ENCODE measurements at regions not wholly inside any gene's neighbourhood (a gene's known extent, or its start where the extent isn't known, plus 50 kb on each side); places are given as distances from the start of the nearest gene placed in this dataset.

DNA sequence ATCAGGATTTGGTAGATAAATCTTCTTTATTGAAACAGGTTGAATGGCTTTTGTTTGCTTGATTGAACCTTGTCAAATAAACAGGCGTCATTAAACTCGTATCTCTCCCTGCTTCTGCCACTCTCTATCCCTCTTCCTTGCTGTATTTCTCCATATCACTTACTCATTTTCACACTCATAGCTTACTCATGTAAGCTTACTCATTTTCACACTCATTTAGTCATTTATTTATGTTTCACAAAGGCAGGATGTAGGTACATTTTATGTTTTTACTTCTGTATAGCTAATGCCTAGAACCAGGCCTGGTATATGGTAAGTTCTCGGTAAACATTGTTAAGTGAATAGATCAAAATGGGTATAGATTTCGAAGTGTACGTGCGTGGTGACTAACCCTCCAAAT lies 450.0 kb downstream of the PMP22 start:
- H3K4me3 ChIP-seq (ENCODE audit: low read depth, low read length), result no peak overlapping the region
- no peaks in the 10 kb centered on the region for H3K4me1 ChIP-seq
- ChIA-PET CTCF (no interaction called here), POLR2A (no interaction called here)
- H3K9me3 ChIP-seq, result no peaks in the 10 kb centered on the region
- H3K9me3 Mint-ChIP-seq (ENCODE audit: unreplicated experiment), result peaks cover 6% of the 10 kb centered on the region
- no peak overlapping the region for H3K27ac Mint-ChIP-seq (ENCODE audit: unreplicated experiment)
- H3K4me1 Mint-ChIP-seq (ENCODE audit: low read depth, unreplicated experiment), result no peaks in the 10 kb centered on the region
- intact Hi-C loops (cut with micrococcal nuclease; ENCODE audit: unreplicated experiment), result no loop called here
- H3K27me3 ChIP-seq (replicated peaks; ENCODE audit: control insufficient read depth, insufficient read depth, low read length), result no peaks in the 10 kb centered on the region
- DNase-seq, result no peak
- H3K36me3 Mint-ChIP-seq (ENCODE audit: insufficient read depth, unreplicated experiment), result no peaks in the 10 kb centered on the region
- no TSS peak for BruUV-seq (replicated peaks)
- TF ChIP-seq, protein P1, sequence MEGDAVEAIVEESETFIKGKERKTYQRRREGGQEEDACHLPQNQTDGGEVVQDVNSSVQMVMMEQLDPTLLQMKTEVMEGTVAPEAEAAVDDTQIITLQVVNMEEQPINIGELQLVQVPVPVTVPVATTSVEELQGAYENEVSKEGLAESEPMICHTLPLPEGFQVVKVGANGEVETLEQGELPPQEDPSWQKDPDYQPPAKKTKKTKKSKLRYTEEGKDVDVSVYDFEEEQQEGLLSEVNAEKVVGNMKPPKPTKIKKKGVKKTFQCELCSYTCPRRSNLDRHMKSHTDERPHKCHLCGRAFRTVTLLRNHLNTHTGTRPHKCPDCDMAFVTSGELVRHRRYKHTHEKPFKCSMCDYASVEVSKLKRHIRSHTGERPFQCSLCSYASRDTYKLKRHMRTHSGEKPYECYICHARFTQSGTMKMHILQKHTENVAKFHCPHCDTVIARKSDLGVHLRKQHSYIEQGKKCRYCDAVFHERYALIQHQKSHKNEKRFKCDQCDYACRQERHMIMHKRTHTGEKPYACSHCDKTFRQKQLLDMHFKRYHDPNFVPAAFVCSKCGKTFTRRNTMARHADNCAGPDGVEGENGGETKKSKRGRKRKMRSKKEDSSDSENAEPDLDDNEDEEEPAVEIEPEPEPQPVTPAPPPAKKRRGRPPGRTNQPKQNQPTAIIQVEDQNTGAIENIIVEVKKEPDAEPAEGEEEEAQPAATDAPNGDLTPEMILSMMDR (IDR thresholded peaks at IDR 0.05; ENCODE audit: insufficient read depth in 1 of 2, low read depth in 1 of 2, low read length in 1 of 2, severe bottlenecking in 1 of 2, unreplicated experiment in 1 of 2), result no peak
- H3K27me3 Mint-ChIP-seq (ENCODE audit: insufficient read depth, unreplicated experiment), result no peaks in the 10 kb centered on the region
- H3K4me3 Mint-ChIP-seq (ENCODE audit: unreplicated experiment), result no peak overlapping the region
- H3K36me3 ChIP-seq (ENCODE audit: control insufficient read depth, insufficient read depth, low read length), result no peaks in the 10 kb centered on the region

DNA sequence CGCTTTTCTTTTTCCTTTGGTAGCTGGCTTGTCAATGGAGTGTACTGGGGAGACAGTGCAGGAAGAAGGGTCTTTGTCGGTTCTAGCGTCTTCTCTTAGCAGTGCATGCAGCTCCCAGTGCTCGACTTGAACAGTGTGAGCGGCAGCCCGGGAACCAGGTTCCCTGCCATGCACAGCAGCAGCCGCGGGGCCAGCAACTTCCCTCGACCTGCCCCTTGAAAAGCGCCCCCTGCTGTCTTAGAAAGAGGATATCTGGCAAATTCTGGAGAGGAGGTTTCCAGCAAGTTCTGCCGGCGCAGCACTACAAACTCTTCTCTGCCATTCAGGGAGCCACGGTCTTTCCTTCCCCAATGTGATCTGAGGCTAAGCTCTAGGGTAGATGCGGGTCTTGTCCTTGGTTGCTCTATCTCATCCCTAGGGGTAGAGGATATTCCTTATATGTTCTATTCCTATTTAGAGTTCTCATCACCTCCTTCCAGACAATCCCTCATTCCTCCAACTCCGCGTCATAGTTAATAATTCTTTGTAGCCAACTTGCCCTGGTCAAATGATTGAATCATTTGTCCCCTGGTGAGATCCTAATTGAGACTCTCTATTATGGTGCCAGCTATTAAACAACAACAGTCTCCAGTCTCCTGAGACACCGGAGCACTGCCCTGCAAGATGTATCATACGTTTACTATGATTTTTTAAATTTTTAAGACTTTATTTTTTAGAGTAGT lies 451.3 kb downstream of the PMP22 start:
- Histone ChIP-seq H3K27me3 (replicated peaks; ENCODE audit: control insufficient read depth, insufficient read depth, low read length) (no peaks in the 10 kb centered on the region), H3K36me3 (ENCODE audit: control insufficient read depth, insufficient read depth, low read length) (no peaks in the 10 kb centered on the region), H3K9me3 (no peaks in the 10 kb centered on the region), H3K4me1 (no peaks in the 10 kb centered on the region), H3K4me3 (ENCODE audit: low read depth, low read length) (no peak overlapping the region)
- Mint-ChIP-seq H3K4me1 (ENCODE audit: low read depth, unreplicated experiment) (no peaks in the 10 kb centered on the region), H3K27me3 (ENCODE audit: insufficient read depth, unreplicated experiment) (no peaks in the 10 kb centered on the region), H3K36me3 (ENCODE audit: insufficient read depth, unreplicated experiment) (no peaks in the 10 kb centered on the region), H3K9me3 (ENCODE audit: unreplicated experiment) (peaks cover 6% of the 10 kb centered on the region), H3K4me3 (ENCODE audit: unreplicated experiment) (no peak overlapping the region), H3K27ac (ENCODE audit: unreplicated experiment) (no peak overlapping the region)
- no TSS peak for BruUV-seq (replicated peaks)
- ChIA-PET CTCF (no interaction called here), POLR2A (no interaction called here)
- TF ChIP-seq, protein P1 (IDR thresholded peaks at IDR 0.05; ENCODE audit: insufficient read depth in 1 of 2, low read depth in 1 of 2, low read length in 1 of 2, severe bottlenecking in 1 of 2, unreplicated experiment in 1 of 2), result peak in 1 of 2 experiments; percentile 19
- intact Hi-C loops (cut with micrococcal nuclease; ENCODE audit: unreplicated experiment), result no loop called here
- DNase-seq, result peak in 1 of 2 experiments; percentile 7

DNA sequence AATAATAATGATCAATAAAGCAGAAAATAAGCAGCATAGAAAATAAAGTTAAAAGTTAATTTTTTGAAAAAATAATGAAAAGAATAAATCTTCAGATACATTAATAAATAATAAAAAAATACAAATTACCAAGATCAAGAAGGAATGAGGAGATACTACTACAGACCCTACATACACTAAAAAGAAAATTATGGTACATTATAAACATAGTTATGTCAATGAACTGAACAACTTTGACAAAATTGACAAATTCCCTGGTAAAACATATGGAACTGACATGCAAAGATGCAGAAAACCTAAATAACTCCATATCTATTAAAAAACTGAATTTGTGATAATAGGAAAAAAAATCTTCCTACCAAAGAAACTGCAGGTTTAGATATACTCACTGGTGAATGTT lies 456.7 kb downstream of the PMP22 start:
- H3K36me3 Mint-ChIP-seq (ENCODE audit: insufficient read depth, unreplicated experiment), result no peaks in the 10 kb centered on the region
- H3K27me3 Mint-ChIP-seq (ENCODE audit: insufficient read depth, unreplicated experiment), result peaks cover 4% of the 10 kb centered on the region
- intact Hi-C loops (cut with micrococcal nuclease; ENCODE audit: unreplicated experiment), result no loop called here
- ChIA-PET CTCF (no interaction called here), POLR2A (no interaction called here)
- no peaks in the 10 kb centered on the region for H3K4me1 ChIP-seq
- H3K4me1 Mint-ChIP-seq (ENCODE audit: low read depth, unreplicated experiment), result no peaks in the 10 kb centered on the region
- no peak for DNase-seq
- no peaks in the 10 kb centered on the region for H3K9me3 Mint-ChIP-seq (ENCODE audit: unreplicated experiment)
- no peak overlapping the region for H3K4me3 Mint-ChIP-seq (ENCODE audit: unreplicated experiment)
- BruUV-seq (replicated peaks), result no TSS peak
- no peaks in the 10 kb centered on the region for H3K27me3 ChIP-seq (replicated peaks; ENCODE audit: control insufficient read depth, insufficient read depth, low read length)
- H3K9me3 ChIP-seq, result no peaks in the 10 kb centered on the region
- H3K4me3 ChIP-seq (ENCODE audit: low read depth, low read length), result no peak overlapping the region
- H3K27ac Mint-ChIP-seq (ENCODE audit: unreplicated experiment), result no peak overlapping the region
- TF ChIP-seq, protein P1 (IDR thresholded peaks at IDR 0.05; ENCODE audit: insufficient read depth in 1 of 2, low read depth in 1 of 2, low read length in 1 of 2, severe bottlenecking in 1 of 2, unreplicated experiment in 1 of 2), result no peak
- H3K36me3 ChIP-seq (ENCODE audit: control insufficient read depth, insufficient read depth, low read length), result no peaks in the 10 kb centered on the region

Data from Caco-2 (cell line).